SK-N-SH treated with all-trans-retinoic acid at 6 μM for 48 hours (cell line): ENCODE measurements at regions not wholly inside any gene's neighbourhood (a gene's known extent, or its start where the extent isn't known, plus 50 kb on each side); places are given as distances from the start of the nearest gene placed in this dataset.

Source experiments
- ATAC-seq: fragments of 200-7000 bp; cut with Tn5 transposase; 3 replicates; pipeline ENCODE4 v1.9.1; 2020; ENCODE audit warnings: mild to moderate bottlenecking, moderate library complexity
- ARNTL ChIP-seq: fragments of 450-650 bp; formaldehyde crosslinking; IDR thresholded peaks from 2 replicates; pipeline ENCODE4 v1.5.0; 2020; ENCODE audit warnings: low read depth, mild to moderate bottlenecking, moderate library complexity, borderline replicate concordance
- BACH2 ChIP-seq: fragments of 250-450 bp; sonication (Bioruptor Pico); IDR thresholded peaks from 2 replicates; pipeline ENCODE4 v1.9.0; 2021; ENCODE audit warnings: mild to moderate bottlenecking, borderline replicate concordance
- CREB5 ChIP-seq: fragments of 250-450 bp; sonication (Bioruptor Pico); IDR thresholded peaks from 2 replicates; pipeline ENCODE4 v1.5.1; 2020; ENCODE audit warnings: low read depth, mild to moderate bottlenecking, moderate library complexity
- CSDC2 ChIP-seq: fragments of 250-450 bp; sonication (Bioruptor Pico); IDR thresholded peaks from 2 replicates; pipeline ENCODE4 v1.5.0; 2020; ENCODE audit warnings: mild to moderate bottlenecking, moderate library complexity
- ESRRG ChIP-seq: fragments of 250-450 bp; sonication (Bioruptor Pico); IDR thresholded peaks from 2 replicates; pipeline ENCODE4 v1.6.1; 2021; ENCODE audit warnings: mild to moderate bottlenecking
- GLIS3 ChIP-seq: fragments of 250-450 bp; sonication (Bioruptor Pico); IDR thresholded peaks from 2 replicates; pipeline ENCODE4 v1.5.0; 2020; ENCODE audit warnings: mild to moderate bottlenecking, moderate library complexity
- ISL1 ChIP-seq: fragments of 250-450 bp; sonication (Bioruptor Pico); IDR thresholded peaks from 2 replicates; pipeline ENCODE4 v2.1.2; 2022; ENCODE audit warnings: mild to moderate bottlenecking, moderate library complexity
- OSR1 ChIP-seq: fragments of 250-450 bp; sonication (Bioruptor Pico); IDR thresholded peaks from 2 replicates; pipeline ENCODE4 v1.8.0; 2022; ENCODE audit warnings: moderate library complexity, mild to moderate bottlenecking, inconsistent platforms
- PPARA ChIP-seq: fragments of 250-450 bp; sonication (Bioruptor Pico); IDR thresholded peaks from 2 replicates; pipeline ENCODE4 v1.5.0; 2020; ENCODE audit warnings: mild to moderate bottlenecking, borderline replicate concordance
- RARB ChIP-seq: fragments of 250-450 bp; sonication (Bioruptor Pico); IDR thresholded peaks from 2 replicates; pipeline ENCODE4 v1.8.0; 2021; ENCODE audit warnings: mild to moderate bottlenecking, moderate library complexity
- SNAI2 ChIP-seq: fragments of 250-450 bp; sonication (Bioruptor Pico); IDR thresholded peaks from 2 replicates; pipeline ENCODE4 v1.5.0; 2020; ENCODE audit warnings: mild to moderate bottlenecking, moderate library complexity
- TCF4 ChIP-seq: fragments of 250-450 bp; sonication (Bioruptor Pico); IDR thresholded peaks from 2 replicates; pipeline ENCODE4 v1.8.0; 2021; ENCODE audit warnings: mild to moderate bottlenecking, moderate library complexity, borderline replicate concordance
- TOX ChIP-seq: fragments of 250-450 bp; sonication (Bioruptor Pico); IDR thresholded peaks from 2 replicates; pipeline ENCODE4 v1.8.0; 2021; ENCODE audit warnings: mild to moderate bottlenecking, moderate library complexity, borderline replicate concordance
- TSHZ2 ChIP-seq: fragments of 250-450 bp; sonication (Bioruptor Pico); IDR thresholded peaks from 2 replicates; pipeline ENCODE4 v1.5.0; 2020; ENCODE audit warnings: mild to moderate bottlenecking, moderate library complexity
- ZC3H10 ChIP-seq: fragments of 250-450 bp; sonication (Bioruptor Pico); IDR thresholded peaks from 2 replicates; pipeline ENCODE4 v1.5.1; 2021; ENCODE audit warnings: mild to moderate bottlenecking, moderate library complexity
- ZFP3 ChIP-seq: fragments of 250-450 bp; sonication (Bioruptor Pico); IDR thresholded peaks from 2 replicates; pipeline ENCODE4 v1.5.0; 2020; ENCODE audit warnings: mild to moderate bottlenecking, moderate library complexity
- ZFP30 ChIP-seq: fragments of 450-650 bp; formaldehyde crosslinking; IDR thresholded peaks from 2 replicates; pipeline ENCODE4 v1.5.0; 2022; ENCODE audit warnings: mild to moderate bottlenecking, moderate library complexity
- ZNF565 ChIP-seq: fragments of 450-650 bp; formaldehyde crosslinking; conservative IDR thresholded peaks from 2 replicates; pipeline ENCODE4 v1.5.0; 2020; ENCODE audit warnings: low read depth, mild to moderate bottlenecking, moderate library complexity
- ZNF8 ChIP-seq: fragments of 450-650 bp; formaldehyde crosslinking; IDR thresholded peaks from 2 replicates; pipeline ENCODE4 v1.5.0; 2020; ENCODE audit warnings: mild to moderate bottlenecking, moderate library complexity
- TF ChIP-seq, protein P1 (sequence below): fragments of 250-450 bp; sonication (Bioruptor Pico); IDR thresholded peaks from 2 replicates; pipeline ENCODE4 v1.8.0; 2020; ENCODE audit warnings: mild to moderate bottlenecking, moderate library complexity, borderline replicate concordance
- TF ChIP-seq, protein P2 (sequence below): fragments of 250-450 bp; sonication (Bioruptor Pico); IDR thresholded peaks from 2 replicates; pipeline ENCODE4 v1.8.0; 2021; ENCODE audit warnings: low read depth, mild to moderate bottlenecking, moderate library complexity, borderline replicate concordance

DNA sequence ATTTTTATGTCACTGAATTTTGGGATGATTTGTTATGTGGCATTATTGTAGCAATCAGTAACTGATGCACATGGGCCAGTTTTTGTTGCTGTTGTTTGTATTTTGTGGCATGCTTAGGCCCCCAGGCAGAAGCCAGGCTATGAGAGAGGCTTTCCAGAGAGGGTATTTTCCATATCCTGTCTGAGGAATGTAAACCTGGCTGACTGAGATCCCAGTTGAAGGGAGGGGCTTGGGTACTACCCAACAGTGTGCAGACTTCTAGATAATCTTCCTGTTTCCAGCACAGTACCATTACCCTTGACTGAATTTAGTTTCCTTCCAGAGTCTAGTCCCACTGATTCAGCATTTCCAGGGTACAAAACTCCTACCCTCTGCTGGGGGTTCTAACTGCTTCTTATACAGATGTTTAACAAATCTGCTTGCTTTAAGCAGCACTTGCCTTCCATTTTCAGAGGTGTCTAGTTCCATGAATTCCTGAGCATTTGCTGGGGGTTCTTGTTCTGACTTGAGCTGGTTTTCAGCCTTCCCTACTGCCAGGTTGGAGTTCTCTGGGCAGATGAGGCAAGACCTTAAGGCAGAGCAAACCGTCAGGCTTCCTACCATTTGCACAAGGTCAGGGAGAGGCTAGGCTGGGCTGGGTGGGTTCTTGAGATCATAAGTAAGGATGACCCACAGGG is 104.7 kb upstream of the EGFL6 start:
- ATAC-seq: no peak
- TF ChIP-seq ZNF565 (CRISPR knock-in tag): no peak
- TF ChIP-seq CREB5 (CRISPR knock-in tag): no peak
- TF ChIP-seq TSHZ2 (CRISPR knock-in tag): no peak
- TF ChIP-seq BACH2 (CRISPR knock-in tag): no peak
- TF ChIP-seq TCF4: no peak

DNA sequence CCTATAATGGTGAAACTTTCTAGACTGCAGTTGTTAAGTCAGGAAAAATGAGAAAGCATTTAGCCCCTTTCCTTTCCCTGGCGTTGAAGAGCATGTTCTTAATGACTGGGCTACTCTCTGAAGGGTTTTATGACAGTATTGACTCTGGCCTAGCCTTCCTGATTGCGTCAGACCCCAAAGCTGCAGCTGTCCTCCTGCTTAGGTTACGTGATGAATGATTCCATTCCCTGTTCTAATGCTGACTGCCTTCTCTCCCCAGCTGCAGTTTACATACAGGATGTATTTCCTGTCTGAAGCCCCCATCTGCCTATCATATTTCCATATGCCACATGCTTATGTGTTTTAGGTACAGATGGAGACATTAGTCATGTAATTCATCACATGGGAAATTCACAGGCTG is 105.8 kb upstream of the EGFL6 start:
- TF ChIP-seq ZC3H10 (CRISPR knock-in tag): no peak
- no peak for TF ChIP-seq TSHZ2 (CRISPR knock-in tag)
- TF ChIP-seq RARB (CRISPR knock-in tag): no peak
- no peak for TF ChIP-seq PPARA (CRISPR knock-in tag)
- no peak for TF ChIP-seq ESRRG (CRISPR knock-in tag)
- TF ChIP-seq ARNTL (CRISPR knock-in tag): no peak
- TF ChIP-seq ZNF565 (CRISPR knock-in tag): no peak
- TF ChIP-seq SNAI2 (CRISPR knock-in tag): no peak
- no peak for TF ChIP-seq ZFP30
- no peak for TF ChIP-seq BACH2 (CRISPR knock-in tag)
- TF ChIP-seq GLIS3: no peak
- TF ChIP-seq CSDC2 (CRISPR knock-in tag): no peak
- TF ChIP-seq OSR1 (CRISPR knock-in tag): no peak
- TF ChIP-seq, protein P1, sequence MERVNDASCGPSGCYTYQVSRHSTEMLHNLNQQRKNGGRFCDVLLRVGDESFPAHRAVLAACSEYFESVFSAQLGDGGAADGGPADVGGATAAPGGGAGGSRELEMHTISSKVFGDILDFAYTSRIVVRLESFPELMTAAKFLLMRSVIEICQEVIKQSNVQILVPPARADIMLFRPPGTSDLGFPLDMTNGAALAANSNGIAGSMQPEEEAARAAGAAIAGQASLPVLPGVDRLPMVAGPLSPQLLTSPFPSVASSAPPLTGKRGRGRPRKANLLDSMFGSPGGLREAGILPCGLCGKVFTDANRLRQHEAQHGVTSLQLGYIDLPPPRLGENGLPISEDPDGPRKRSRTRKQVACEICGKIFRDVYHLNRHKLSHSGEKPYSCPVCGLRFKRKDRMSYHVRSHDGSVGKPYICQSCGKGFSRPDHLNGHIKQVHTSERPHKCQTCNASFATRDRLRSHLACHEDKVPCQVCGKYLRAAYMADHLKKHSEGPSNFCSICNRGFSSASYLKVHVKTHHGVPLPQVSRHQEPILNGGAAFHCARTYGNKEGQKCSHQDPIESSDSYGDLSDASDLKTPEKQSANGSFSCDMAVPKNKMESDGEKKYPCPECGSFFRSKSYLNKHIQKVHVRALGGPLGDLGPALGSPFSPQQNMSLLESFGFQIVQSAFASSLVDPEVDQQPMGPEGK (CRISPR knock-in tag): no peak
- TF ChIP-seq, protein P2, sequence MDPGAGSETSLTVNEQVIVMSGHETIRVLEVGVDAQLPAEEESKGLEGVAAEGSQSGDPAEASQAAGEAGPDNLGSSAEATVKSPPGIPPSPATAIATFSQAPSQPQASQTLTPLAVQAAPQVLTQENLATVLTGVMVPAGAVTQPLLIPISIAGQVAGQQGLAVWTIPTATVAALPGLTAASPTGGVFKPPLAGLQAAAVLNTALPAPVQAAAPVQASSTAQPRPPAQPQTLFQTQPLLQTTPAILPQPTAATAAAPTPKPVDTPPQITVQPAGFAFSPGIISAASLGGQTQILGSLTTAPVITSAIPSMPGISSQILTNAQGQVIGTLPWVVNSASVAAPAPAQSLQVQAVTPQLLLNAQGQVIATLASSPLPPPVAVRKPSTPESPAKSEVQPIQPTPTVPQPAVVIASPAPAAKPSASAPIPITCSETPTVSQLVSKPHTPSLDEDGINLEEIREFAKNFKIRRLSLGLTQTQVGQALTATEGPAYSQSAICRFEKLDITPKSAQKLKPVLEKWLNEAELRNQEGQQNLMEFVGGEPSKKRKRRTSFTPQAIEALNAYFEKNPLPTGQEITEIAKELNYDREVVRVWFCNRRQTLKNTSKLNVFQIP (CRISPR knock-in tag): no peak
- TF ChIP-seq ISL1: no peak
- no peak for TF ChIP-seq TCF4
- TF ChIP-seq ZNF8: no peak
- TF ChIP-seq ZFP3: no peak
- no peak for TF ChIP-seq TOX (CRISPR knock-in tag)
- peak; percentile 61 for ATAC-seq
